ELF-1 (cell line): ENCODE measurements at regions not wholly inside any gene's neighbourhood (a gene's known extent, or its start where the extent isn't known, plus 50 kb on each side); places are given as distances from the start of the nearest gene placed in this dataset.
"Not testable (repeated sequence)": the region's sequence is repeated elsewhere in the genome, so short reads cannot be mapped to it uniquely, and the experiment has no call there.

ENCODE experiments used
- DNase-seq: peaks from one replicate; pipeline ENCODE4 v3.0.0-alpha.2; 2016; ENCODE audit warnings: low read depth, low spot score

DNA sequence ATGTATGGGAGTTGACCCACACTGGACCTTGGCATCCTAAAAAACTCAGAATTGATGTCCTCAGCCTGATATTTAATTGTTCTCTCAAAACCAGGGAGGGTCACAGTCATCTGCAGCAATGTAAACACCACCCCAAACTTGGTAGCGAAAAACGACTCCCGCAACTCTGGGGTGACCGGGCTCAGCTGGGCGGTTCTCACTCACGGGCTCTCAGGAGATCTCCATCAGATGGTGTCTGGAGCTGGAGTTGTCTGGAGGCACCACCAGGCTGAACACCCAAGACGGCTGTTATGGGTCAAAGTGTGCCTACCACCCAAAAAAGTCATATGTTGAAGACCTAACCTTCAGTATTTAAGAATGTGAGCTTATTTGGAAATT, 50.9 kb upstream of the NXT1 start:
- DNase-seq: no peak

DNA sequence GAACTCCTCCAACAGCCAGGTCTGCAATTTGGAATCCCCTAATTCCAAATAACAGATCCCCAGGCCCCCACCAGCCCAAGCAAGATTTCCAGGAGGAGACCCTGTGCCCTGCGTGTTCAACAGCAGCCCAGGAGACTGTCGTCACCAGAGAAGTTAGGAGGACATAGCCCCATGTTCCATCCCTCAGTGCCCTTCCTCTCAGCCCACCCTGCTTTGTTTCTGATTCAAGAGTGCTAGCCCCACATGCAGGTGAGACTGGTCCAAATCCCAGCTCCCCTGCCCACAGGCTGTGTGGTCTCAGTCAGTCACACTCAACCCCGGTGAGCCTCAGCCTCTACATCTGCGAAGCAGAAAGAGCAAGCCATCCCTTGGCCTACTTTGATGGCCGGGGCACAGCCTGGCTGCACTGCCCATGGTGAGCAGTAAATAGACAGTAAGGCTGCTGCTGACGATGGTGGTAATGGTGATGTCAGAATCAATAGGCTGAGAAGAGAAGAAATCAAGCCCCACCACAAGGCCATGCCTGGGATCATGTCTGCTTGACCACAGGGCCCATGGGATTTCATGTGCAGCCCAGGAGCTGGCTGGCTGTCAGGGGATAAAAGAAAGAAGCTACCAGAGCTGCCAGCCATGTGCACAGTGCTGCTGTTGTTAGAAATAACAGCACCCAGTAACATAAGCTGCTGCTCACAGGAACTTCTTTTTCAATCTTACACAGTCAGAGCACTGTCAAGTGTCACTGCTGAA, 51.5 kb upstream of the NXT1 start:
- no peak for DNase-seq

DNA sequence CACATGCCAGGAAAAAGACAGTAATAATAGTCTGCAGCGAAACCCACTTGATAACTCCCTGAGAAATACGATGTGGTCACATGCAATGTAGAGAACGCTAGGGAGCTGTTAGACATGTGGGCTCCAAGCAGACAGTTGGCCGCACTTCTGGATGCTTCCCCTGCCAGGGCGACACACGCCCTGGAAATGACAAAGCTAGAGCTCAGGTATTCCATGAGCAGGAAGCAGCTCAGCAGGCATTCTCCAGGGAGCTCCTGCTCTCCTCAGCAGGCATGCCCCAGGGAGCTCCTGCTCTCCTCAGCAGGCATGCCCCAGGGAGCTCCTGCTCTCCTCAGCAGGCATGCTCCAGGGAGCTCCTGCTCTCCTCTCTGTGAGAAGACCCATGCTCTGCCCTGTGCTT, 52.4 kb upstream of the NXT1 start:
- no peak for DNase-seq

DNA sequence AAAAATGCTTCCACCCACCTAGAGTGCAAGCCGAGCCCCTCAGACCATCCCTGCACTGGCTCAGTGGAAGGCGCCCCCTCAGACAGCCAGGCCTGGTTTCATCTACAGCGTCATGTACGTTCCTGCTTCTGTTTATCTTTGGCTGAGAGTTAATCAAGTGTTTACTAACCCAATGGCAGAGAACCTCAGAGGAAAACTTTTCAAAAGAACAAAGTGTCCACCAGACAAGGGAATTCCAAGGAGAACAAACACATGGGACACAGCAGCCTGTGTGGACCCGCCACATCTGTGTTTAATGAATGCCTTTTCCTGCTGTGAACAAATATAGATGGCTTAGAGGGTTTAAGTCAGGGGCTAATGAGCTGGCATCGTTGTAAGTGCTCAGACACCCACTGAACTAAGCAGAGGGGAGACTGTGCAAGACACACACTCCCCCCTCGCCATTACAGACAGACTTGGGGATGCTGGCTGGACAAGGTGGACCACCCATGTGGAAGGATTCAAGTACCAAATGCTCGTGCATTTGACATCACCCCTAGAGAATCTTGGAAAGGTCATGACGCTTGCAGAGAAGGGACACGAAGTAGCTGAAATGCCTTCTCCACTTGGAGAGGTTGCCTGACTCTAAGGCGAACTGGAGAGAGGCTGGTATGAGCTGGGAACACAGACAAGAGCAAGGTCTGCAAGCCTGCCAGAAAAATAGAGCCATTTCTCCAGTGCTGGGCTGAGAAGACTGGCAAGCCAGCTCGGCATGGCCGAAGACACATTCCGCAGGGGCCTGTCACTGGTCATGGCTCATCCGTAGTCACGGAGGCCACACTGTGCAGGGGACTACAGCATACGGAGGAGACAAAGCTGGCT, 53.5 kb upstream of the NXT1 start:
- DNase-seq: no peak

DNA sequence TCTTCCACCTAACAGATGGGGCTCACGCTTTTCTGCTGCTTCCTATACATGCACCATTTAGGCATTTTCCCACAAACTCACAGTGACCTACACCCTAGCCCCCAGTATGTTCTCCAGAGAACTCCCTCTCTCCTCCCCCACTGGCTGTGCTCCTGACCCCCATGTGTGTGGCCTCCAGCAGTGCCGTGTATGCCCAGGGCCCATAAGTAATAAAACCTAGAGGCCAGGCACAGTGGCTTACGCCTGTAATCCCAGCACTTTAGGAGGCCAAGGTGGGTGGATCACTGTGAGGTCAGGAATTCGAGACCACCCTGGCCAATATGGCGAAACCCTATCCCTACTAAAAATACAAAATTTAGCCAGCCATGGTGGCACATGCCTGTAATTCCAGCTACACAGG, 54.7 kb upstream of the NXT1 start:
- no peak for DNase-seq

DNA sequence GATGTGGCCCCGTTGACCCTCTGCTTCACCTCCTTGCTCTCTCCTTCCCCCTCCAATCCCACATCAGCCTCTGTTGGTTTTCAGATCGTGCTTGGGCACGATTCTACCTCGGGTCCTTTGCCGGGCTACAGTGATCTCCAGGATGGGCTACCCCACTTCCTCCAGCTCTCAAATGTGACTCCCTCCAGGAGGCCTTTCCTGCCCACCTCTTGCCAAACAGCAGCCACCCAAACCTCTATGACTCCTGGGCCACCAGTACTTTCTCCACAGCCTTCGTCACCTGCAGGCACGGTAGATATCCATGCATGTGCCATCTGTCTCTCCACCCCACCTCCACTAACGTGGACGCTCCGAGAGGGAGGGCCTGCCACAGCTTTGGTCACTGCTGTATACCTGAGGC, 55.9 kb upstream of the NXT1 start:
- DNase-seq: no peak

DNA sequence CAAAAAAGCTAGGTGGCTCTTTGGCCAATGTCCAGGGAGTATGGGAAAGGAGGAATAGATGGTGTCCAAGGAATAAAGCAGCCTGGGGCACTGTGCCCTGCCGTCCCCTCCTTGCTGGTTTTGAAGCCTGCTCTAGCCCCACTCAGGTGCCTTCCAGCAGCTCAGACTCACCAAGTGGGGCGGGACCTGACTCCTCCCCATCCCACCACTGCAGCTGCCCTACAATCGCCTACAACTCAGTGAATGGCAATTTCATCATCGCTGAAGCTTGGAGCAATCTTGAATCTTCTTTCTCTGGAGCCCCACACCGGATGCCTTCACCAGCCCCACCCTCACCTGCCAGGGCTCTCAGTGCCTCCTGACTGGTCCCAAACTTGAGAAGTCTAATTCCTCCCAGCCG, 56.4 kb upstream of the NXT1 start:
- DNase-seq: no peak

DNA sequence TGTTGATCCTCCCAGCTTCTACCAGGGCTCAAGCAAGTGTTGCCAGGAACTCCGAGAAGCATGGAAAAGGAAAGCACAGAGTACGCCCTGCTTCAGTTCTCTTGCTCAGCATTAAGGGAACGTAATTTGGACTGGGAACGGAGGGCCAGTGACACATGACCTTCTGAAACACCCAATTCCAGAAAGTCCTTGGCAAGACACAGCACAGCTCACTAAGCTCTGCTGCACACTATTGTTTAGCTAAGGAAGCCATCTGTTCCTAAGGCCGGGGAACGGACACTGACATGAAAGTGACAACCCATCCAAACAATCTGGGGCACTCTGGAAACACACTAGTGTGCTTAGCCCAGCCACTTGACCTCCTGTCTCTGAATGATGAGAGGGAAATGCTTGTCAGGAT, 56.9 kb upstream of the NXT1 start:
- no peak for DNase-seq

DNA sequence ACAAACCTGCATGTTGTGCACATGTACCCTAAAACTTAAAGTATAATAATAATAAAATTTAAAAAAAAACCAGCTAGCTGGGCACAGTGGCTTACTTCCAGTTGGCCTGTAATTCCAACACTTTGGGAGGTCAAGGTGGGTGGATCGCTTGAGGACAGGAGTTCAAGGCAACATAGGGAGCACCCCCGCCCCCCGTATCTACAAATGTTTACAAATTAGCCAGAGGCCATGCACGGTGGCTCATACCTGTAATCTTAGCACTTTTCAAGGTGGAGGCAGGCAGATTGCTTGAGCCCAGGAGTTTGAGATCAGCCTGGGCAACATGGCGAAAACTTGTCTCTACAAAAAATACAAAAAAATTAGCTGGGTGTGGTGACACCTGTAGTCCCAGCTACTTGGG, 58.3 kb upstream of the NXT1 start:
- not testable (repeated sequence) for DNase-seq

DNA sequence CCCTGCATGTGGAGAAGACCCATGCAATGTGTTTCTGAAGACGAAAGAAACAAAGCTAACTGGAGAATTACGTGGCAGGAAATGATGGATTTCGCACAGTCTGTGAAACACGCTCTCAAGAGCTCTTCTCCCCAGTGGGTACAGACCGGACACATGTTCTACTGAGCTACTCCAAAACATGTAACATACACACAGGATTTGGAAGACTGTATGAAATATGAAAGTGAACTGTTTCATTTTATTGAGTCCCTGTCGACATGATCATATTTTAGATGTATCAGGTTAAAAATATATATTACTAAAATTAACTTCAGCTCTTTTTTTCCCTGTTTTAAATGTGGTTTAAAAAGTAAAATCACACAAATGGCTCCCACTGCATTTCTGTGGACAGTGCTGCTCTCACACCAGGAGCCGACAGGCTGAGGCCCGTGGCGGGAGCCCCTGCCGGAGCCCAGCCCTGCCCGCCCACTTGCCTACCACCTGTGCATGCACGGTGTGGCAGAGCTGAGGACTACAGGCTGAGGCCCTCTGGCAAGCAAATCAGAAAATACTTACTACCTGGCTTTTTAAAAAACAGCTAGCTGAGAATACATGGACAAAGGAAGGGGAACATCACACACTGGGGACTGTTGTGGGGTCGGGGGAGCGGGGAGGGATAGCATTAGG, 58.9 kb upstream of the NXT1 start:
- DNase-seq: no peak

DNA sequence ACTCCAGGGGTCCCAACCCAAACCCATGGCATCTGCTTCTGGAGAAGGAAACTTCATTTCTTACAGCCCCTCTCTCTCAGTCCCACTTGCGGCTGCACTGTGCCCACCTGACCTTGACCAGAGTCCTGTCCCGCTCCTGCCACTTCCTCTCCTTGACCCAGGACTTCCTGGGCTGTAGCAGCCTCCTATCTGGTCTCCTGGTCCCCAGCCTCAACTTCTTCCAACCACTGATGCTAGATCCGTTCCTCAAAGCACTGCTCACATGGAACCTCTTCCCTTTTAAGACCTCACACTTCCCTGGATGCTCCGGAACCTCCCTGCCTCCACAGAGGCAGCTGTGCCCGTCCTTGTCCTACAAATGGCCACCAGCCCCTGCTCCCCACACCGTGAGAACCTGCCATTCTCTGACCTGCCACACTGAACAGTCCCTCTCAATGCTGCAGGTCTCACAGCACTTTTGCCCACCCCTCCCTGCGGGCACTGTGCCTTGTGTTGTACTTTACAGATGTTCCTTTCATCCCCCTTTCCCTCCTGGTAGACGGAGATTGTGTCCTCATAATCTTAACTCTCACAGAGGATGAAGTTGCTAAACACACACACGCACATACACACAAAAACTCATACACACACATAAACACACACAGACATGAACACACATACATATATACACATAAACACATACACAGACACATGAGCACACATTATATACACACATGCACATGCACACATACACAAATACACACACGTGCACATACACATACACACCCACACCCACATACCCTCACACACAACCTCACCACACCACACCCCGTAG, 59.6 kb upstream of the NXT1 start:
- no peak for DNase-seq

DNA sequence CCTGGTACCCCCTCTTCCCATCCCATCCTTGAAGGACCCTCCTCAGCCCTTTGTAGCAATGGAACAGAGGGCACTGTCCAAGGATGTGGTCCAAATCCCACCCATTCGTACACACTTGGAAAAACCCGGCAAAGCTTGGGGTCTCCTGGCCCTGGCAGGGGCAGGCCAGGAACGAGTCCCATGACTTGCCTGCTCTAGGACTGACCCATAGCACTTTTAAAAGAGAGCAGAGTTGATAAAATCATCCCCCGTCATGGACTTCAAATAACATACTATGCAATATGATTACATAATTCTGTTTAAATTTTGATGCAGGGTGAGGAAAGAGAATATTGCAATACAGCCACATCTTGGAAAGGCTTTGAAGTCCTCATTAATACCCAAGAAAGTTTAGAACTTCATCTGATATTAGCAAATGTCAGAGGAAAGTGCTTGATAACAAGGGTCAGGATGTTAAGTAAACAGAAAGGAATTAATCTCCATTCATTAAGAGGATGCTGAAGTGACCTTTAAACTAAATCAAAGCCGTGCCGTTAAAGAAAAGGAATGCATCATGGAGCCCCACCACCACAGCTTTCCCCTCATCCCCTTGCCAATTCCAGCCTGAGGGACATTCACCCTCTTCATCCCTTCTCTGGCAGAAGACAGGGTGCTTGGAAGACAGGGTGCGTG, 60.7 kb upstream of the NXT1 start:
- no peak for DNase-seq

DNA sequence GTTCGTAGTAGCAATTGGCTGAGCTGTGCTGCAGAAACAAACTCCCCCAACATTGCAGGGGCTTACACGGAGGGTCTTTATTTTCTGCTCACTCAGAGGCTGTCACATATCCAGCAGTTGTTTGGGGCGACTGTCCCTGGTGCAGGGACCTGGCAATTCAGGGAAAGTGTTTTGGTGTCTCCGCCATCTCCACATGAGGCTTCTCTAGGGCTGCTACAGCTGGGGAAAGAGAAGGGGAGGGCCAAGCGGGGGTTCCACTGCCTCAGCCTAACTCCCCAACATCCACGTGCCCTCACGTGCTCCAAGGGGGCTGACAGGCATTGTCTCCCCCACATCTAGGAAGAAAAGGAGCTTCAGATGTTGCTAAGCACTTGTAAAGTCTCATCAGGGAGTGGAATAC, 61.3 kb upstream of the NXT1 start:
- no peak for DNase-seq

DNA sequence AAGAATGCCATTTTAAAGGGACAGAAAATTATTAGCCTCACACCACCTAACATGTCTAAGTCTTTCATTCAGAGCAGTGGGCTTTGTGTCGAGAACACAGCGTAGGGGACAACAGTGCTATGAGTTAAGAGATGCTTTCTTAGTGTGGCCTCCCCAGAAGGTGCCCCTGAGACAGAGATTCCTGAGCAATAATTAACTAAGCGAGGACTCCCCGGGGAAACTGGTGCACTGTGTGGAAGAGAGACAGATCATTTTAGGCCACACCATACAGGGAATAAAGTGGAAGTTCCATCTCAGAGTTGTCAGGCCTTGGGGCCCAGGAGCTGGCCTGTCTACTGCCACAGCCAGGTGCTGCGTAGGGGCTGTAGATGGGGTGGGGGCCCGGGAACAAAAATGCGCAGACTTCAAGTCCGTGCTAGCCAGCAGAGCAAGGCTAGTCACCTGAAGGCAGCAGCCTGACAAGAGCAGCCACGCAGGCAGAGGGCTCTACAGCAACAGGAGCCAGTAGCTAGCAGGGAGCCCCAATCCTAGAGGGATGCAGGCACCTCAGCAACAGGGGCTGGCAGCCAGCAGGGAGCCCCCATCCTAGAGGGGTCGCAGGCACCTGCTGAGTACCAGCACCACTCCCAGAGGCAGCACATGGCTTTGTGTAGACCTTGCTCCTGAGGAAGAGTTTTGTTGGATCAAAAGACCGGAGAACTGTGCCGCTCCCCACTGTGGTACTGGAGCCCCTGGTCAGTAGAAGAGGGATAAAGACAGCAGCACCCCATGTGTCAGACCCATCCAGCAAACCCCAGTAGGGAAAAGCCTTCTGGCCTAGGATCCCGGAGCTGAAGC, 63.0 kb upstream of the NXT1 start:
- no peak for DNase-seq

DNA sequence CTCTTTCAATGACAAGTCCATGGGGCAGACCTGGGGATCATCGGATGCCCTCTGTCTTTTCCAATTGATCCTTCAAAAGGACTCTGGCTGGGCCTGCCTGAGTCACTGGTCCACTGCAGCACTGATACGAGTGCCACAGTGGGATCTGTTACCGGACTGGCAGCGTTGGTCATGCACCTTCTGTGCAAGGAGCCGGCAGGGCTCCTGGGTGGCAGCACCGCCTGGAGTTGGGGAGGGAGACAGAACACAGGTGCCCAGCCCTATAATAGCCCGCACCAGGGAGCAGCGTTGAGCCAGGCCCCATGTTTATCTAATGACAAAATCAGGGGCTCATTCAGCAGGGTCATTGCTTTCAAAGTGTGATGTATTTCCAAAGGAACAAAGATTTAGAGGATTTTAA, 64.2 kb upstream of the NXT1 start:
- no peak for DNase-seq

DNA sequence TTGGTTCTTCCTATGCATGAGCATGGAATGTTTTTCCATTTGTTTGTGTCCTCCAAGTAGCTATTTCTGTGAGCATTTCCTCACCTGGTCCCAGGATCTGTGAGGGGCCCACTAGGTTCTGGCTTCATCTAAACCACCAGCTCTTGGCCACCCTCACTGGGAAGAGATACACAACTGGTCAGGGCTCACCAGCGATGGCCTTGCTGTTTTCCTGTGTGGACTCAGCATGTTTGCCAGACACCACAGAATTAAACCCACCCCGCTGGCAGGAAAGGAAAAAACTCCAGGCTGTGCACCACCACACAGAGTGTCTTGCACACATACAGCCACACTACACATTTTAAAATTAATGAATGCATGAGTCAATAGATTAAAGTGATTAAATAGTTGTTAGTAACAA, 65.1 kb upstream of the NXT1 start:
- no peak for DNase-seq

DNA sequence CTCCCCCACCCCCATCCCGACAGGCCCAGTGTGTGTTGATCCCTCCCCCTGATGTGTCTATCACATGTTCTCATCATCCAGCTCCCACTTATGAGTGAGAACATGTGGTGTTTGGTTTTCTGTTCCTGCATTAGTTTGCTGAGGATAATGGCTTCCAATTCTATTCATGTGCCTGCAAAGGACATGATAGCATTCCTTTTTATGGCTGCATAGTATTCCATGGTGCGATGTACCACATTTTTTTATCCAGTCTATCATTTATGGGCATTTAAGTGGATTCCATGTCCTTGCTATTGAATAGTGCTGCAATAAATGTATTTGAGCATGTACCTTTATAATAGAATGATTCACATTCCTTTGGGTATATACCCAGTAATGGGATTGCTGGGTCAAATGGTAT, 66.6 kb upstream of the NXT1 start:
- no peak for DNase-seq

DNA sequence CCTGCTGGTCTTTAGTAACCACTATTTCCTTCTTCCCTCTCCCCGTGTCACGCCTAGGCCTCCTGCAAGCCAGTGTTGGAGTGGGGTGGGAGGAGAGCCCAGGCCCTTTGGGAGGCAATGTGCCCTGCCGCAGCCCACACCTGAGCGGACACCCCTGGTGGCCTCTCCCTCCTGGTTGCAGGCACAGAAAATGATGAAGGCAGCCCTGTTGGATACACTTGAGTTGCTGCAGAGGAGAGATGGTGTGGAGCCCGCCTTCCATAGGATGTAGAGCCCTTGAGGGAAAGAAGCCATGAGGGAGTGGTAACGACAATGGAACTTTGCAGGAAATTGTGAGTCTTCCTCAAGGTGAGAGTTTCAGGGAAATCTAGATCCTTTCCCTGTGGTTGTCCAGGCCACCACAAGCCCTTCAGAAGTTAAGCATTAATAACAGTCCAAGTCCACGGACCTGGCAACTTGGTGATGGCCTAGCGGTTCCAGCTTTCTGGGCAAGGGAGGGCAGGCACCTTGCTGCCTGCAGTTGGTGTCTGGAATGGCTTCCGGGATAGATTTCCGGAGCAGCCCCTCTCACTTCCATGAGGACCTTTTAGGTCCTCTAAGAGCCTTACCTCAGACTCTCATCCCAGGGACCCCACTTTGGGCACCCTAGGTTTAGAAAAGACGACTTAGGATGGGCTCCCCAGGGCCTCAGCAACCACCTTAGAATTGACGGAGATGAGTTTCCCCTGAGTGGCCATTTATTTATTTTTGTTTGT, 67.3 kb upstream of the NXT1 start:
- DNase-seq: no peak

DNA sequence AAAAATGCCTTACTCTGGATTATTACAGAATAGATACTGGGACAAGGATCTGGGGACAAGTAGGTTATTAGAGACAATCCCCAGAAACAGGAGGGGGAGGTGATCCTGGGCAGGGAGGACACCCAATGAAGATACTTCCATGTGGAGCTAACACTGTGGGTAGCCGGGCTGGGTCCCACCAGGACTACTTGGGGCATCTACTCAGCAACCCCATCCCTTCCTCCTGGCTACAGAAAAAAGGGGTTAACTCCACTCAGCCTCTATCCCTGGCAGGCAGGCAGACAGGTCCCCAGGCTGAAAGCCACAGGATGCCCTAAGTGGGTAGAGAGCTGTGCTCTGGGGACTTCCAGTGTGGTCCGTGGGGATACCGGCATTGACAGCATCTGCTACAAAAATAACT, 68.0 kb upstream of the NXT1 start:
- no peak for DNase-seq

DNA sequence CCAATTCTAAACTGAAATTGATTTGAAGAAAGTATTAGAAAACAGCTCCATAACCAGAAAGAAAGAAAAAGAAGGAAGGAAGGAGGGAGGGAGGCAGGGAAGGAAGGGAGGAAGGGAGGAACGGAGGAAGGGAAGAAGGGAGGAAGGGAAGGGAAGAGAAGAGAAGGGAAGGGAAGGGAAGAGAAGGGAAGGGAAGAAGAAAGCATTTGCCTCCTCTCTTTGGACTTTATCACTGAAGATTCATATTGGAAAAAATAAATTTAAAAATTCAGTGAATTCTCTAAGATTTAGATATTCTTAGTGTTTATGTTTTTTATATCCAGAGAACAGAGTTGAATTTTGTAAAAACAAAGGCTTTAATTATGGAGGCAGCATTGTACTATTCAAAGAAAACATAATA, 68.5 kb upstream of the NXT1 start:
- no peak for DNase-seq
